Muscle of back (tissue), 3 donors: ENCODE measurements at regions not wholly inside any gene's neighbourhood (a gene's known extent, or its start where the extent isn't known, plus 50 kb on each side); places are given as distances from the start of the nearest gene placed in this dataset.
A peak's percentile ranks its signal among the peaks of the same experiment; 100 is the strongest.
"Not testable (repeated sequence)": the region's sequence is repeated elsewhere in the genome, so short reads cannot be mapped to it uniquely, and the experiment has no call there.

Experiments used
- DNase-seq, 3 donors: peaks; one replicate each; pipeline versions ENCODE4 v3.0.0 to v3.0.0-alpha.2; 2013

DNA sequence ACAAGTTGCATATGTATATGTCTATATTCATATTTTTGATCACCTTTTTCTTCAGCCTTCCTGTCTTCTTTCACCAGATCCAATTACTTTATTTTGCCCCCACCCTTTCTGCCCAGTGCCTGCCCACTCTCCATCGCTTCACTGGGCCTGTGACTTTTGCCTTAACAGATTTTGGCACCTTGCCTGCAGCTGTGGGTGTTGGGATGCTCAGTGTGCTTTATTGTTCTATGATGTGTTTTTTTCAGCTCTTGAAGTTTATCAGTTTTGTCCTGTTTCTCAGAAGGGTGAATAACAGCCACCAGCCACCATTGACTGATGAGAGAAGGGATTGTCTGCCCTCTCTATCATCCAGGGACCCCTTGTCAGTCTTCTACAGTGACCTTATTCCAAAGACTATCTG is 77.2 kb upstream of the GALNT7 start:
- DNase-seq: no peak

DNA sequence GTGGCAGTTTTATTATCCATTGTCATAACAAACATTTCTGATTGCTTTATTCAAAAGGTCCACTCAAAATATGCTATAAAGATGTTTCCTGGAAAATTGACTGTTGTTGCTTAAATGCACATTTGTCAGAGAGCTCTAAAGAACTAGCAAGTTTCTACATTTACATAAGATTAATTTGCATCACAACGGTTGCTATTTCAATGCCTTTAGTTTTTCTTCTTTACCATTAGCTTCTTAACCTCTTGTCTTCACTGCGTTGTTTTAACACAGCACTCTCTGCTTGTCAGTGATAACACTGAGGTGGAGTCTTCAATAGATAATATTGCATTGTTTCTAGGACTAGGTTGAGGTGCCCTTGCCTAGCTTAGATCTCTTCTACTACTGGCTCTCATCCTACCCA is 76.7 kb upstream of the GALNT7 start:
- no peak for DNase-seq

DNA sequence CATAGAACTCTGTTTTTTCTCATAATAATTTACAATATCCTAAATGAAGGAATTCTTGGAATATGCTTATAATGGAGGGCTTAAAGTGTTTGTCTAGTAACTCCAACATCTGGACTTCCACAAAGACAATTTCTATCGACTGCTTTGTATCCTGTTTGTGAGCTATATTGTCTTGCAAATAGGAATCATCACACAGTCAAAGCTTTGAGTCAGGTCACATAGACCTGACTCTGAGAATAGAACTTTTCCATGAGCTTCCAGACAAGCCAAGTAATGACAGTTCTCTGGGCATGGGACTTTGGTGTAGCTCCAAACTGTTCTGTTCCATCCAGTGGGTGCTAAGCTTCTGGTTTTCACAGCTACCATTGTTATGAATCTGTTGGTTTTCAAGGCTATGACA is 75.2 kb upstream of the GALNT7 start:
- DNase-seq: no peak

DNA sequence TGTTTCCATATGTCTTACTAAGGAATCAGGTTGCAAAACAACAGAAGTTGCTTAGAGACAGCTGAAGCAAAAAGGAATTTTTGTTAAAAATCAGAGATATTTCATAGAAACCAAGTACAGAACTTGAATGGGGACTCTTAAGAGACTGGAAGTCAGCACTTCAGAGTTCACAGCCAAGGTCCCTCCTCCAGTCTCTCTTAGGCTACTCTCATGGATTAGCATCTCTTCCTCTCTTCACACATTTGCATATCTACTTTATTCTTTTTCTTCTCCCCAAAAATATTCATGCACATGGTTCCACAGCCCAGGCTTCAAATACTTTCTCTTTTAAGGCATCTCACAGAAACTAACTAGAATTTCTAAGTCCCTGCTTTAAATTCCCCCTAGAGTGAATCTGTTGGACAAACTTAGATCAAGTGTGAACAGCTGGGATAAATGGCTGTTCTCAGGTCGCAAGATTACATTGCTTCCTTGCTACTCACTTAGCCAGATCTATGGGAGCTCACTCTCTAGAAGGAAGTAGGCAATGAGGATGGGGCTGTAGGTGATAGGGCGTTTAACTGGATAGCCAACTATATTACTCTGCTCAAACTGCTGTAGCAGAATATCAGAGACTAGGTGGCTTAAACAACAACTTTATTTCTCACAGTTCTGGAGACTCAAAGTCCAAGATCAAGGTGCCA is 73.7 kb upstream of the GALNT7 start:
- DNase-seq: peak in 1 of 3 donors; percentile 27

DNA sequence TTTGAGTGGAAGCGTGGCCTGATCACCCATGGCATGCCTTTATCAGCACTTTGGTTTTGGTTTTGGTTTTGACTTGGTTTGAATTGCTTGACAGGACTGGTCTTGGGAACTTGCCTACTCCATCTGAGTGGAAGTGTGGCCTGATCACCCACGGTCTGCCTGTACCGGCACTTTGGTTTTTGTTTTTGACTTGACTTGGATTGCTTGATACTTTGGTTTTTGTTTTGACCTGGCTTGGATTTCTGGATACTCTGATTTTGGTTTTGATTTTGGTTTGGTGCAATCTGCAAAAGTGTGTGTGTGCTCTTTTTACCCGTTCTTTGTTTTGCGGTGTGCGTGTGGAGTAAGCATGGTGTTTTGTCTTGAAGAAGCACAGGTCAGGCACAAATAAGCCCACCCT is 69.2 kb upstream of the GALNT7 start:
- DNase-seq: not testable (repeated sequence)

DNA sequence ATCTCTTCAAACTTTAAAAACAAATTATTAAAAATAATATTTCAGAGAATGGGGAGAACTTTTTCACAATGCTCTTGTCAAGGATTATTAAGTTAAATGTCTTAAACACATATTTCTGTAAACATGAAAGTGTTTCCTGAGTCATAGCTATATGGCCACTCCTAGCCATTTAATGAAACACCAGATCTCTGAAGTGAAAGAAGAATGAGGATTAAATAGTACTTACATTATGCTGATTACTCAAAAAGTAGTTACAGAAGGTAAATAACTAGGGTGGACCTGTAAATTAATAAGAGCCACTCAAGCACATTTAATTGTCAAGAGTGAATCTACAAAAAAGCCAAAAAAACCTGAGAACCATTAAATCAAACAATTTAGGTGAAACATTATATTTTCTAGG is 57.6 kb upstream of the GALNT7 start:
- no peak for DNase-seq

DNA sequence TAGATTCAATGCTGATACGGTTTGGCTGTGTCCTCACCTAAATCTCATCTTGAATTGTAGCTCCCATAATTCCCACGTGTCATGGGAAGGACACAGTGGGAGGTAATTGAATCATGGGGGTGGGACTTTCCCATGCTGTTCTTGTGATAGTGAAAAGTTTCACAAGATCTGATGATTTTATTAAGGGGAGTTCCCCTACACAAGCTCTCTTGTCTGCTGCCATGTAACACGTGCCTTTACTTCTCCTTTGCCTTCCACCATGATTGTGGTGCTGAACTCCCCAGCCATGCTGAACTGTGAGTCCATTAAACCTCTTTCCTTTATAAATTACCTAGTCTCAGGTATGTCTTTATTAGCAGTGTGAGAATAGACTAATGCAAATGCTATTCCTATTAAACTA is 51.2 kb upstream of the GALNT7 start:
- DNase-seq: not testable (repeated sequence)
